ENCODE measurements at regions not wholly inside any gene's neighbourhood (a gene's known extent, or its start where the extent isn't known, plus 50 kb on each side); places are given as distances from the start of the nearest gene placed in this dataset.

GRCh38 chr14:47772652-47773051 is 97.2 kb upstream of the MDGA2 start:
- ChIA-PET CTCF (no interaction called here), POLR2A (ENCODE audit: unreplicated experiment) (no interaction called here)
- H3K27ac ChIP-seq: no peak overlapping the region
- no peaks in the 10 kb centered on the region for H3K36me3 ChIP-seq (ENCODE audit: low read depth)
- H3K4me3 ChIP-seq: no peak overlapping the region
- no peaks in the 10 kb centered on the region for H3K9me3 ChIP-seq (ENCODE audit: insufficient read depth, low read depth)
- no peaks in the 10 kb centered on the region for H3K27me3 ChIP-seq (ENCODE audit: insufficient read depth, low read depth)
- no peak overlapping the region for H3K4me2 ChIP-seq
- no TSS peak for BruUV-seq (replicated peaks)
- H3K79me2 ChIP-seq (ENCODE audit: low read depth): no peaks in the 10 kb centered on the region
- no peaks in the 10 kb centered on the region for H3F3A ChIP-seq (ENCODE audit: insufficient read depth, low read depth)
- no peaks in the 10 kb centered on the region for H3K4me1 ChIP-seq (replicated peaks; ENCODE audit: insufficient read depth)
- DNase-seq: no peak
- TF ChIP-seq CTCF (conservative IDR thresholded peaks at IDR 0.05) (no peak), EZH2 (IDR thresholded peaks at IDR 0.05; ENCODE audit: low read depth) (no peak)
- H4K20me1 ChIP-seq (ENCODE audit: insufficient read depth): no peaks in the 10 kb centered on the region
- no peaks in the 10 kb centered on the region for H3K9me2 ChIP-seq (ENCODE audit: insufficient read depth)
- intact Hi-C loops (cut with micrococcal nuclease; ENCODE audit: unreplicated experiment): no loop called here
- no peak overlapping the region for H2AFZ ChIP-seq

GRCh38 chr14:47763188-47763854 is 87.9 kb upstream of the MDGA2 start:
- no TSS peak for BruUV-seq (replicated peaks)
- no peaks in the 10 kb centered on the region for H3F3A ChIP-seq (ENCODE audit: insufficient read depth, low read depth)
- DNase-seq: no peak
- no peaks in the 10 kb centered on the region for H3K9me3 ChIP-seq (ENCODE audit: insufficient read depth, low read depth)
- H3K4me1 ChIP-seq (replicated peaks; ENCODE audit: insufficient read depth): no peaks in the 10 kb centered on the region
- no peak overlapping the region for H3K4me3 ChIP-seq
- H3K27me3 ChIP-seq (ENCODE audit: insufficient read depth, low read depth): no peaks in the 10 kb centered on the region
- ChIA-PET POLR2A (ENCODE audit: unreplicated experiment) (no interaction called here), CTCF (no interaction called here)
- intact Hi-C loops (cut with micrococcal nuclease; ENCODE audit: unreplicated experiment): no loop called here
- TF ChIP-seq EZH2 (IDR thresholded peaks at IDR 0.05; ENCODE audit: low read depth) (no peak), CTCF (conservative IDR thresholded peaks at IDR 0.05) (no peak)
- H3K9me2 ChIP-seq (ENCODE audit: insufficient read depth): no peaks in the 10 kb centered on the region; the same call in 1 of the 2 replicates
- no peaks in the 10 kb centered on the region for H3K36me3 ChIP-seq (ENCODE audit: low read depth)
- H2AFZ ChIP-seq: no peak overlapping the region
- H3K27ac ChIP-seq: no peak overlapping the region
- H3K4me2 ChIP-seq: no peak overlapping the region
- H3K79me2 ChIP-seq (ENCODE audit: low read depth): no peaks in the 10 kb centered on the region
- no peaks in the 10 kb centered on the region for H4K20me1 ChIP-seq (ENCODE audit: insufficient read depth)

DNA sequence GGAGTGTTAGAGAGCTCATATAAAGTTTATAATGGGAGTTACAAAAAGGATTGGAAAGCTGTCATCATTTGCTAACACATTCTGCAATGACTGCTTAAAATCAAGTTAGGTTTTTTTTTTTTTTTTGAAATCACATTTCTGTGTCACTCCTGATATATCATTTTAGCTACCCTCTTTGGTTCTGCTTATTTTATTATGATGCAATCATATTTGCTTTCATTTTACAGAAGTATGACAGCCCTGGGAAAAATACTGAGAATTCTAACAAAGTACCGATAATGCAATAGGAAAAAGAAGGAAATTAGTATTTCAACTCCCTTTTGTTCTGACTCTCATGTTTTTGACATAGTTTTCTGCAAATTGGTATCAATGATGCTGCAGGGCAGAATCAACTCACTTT is 71.6 kb upstream of the MDGA2 start:
- Histone ChIP-seq H3K4me3 (no peak overlapping the region), H3K9me3 (ENCODE audit: insufficient read depth, low read depth) (no peaks in the 10 kb centered on the region), H4K20me1 (ENCODE audit: insufficient read depth) (no peaks in the 10 kb centered on the region), H3K4me2 (no peak overlapping the region), H3K9me2 (ENCODE audit: insufficient read depth) (no peaks in the 10 kb centered on the region), H3K4me1 (replicated peaks; ENCODE audit: insufficient read depth) (no peaks in the 10 kb centered on the region), H3K79me2 (ENCODE audit: low read depth) (no peaks in the 10 kb centered on the region), H3K27ac (no peak overlapping the region), H2AFZ (no peak overlapping the region), H3K27me3 (ENCODE audit: insufficient read depth, low read depth) (no peaks in the 10 kb centered on the region), H3F3A (ENCODE audit: insufficient read depth, low read depth) (no peaks in the 10 kb centered on the region), H3K36me3 (ENCODE audit: low read depth) (no peaks in the 10 kb centered on the region)
- no TSS peak for BruUV-seq (replicated peaks)
- no peak for DNase-seq
- CTCF ChIA-PET: no interaction called here
- intact Hi-C loops (cut with micrococcal nuclease; ENCODE audit: unreplicated experiment): no loop called here
- TF ChIP-seq EZH2 (IDR thresholded peaks at IDR 0.05; ENCODE audit: low read depth) (no peak), CTCF (conservative IDR thresholded peaks at IDR 0.05) (no peak)
- POLR2A ChIA-PET (ENCODE audit: unreplicated experiment): no interaction called here

All from PC-9 (cell line).